ENCODE measurements at regions not wholly inside any gene's neighbourhood (a gene's known extent, or its start where the extent isn't known, plus 50 kb on each side); places are given as distances from the start of the nearest gene placed in this dataset.

GRCh38 chr7:15891151-15891881 is 204.8 kb upstream of the MEOX2 start:
- DNase-seq = no peak

- DNase-seq = no peak
These were observed 203.0 kb upstream of the MEOX2 start for GRCh38 chr7:15889507-15889906.

GRCh38 chr7:15888090-15888489 is 201.6 kb upstream of the MEOX2 start:
- no peak for DNase-seq

GRCh38 chr7:15886626-15887025 is 200.1 kb upstream of the MEOX2 start:
- DNase-seq = no peak

GRCh38 chr7:15885678-15886077 is 199.2 kb upstream of the MEOX2 start:
- no peak for DNase-seq

- DNase-seq = no peak
These were observed 188.3 kb upstream of the MEOX2 start for GRCh38 chr7:15874774-15875173.

- no peak for DNase-seq
These were observed 183.9 kb upstream of the MEOX2 start for GRCh38 chr7:15870347-15870746.

- no peak for DNase-seq
These were observed 181.0 kb upstream of the MEOX2 start for GRCh38 chr7:15867441-15867840.

GRCh38 chr7:15866753-15867152 is 180.3 kb upstream of the MEOX2 start:
- no peak for DNase-seq

GRCh38 chr7:15864626-15864991 is 178.1 kb upstream of the MEOX2 start:
- DNase-seq = no peak

GRCh38 chr7:15863951-15864625 is 177.6 kb upstream of the MEOX2 start:
- no peak for DNase-seq

GRCh38 chr7:15862781-15863165 is 176.3 kb upstream of the MEOX2 start:
- DNase-seq = no peak

- DNase-seq = no peak
These were observed 175.7 kb upstream of the MEOX2 start for GRCh38 chr7:15862016-15862780.

- DNase-seq = no peak
These were observed 173.9 kb upstream of the MEOX2 start for GRCh38 chr7:15860264-15860949.

GRCh38 chr7:15857026-15857425 is 170.5 kb upstream of the MEOX2 start:
- DNase-seq = no peak

- DNase-seq = no peak
These were observed 169.8 kb upstream of the MEOX2 start for GRCh38 chr7:15856311-15856710.

GRCh38 chr7:15855525-15856109 is 169.1 kb upstream of the MEOX2 start:
- no peak for DNase-seq

GRCh38 chr7:15854841-15855524 is 168.5 kb upstream of the MEOX2 start:
- no peak for DNase-seq

GRCh38 chr7:15853832-15854470 is 167.5 kb upstream of the MEOX2 start:
- DNase-seq = no peak

GRCh38 chr7:15851201-15851600 is 164.7 kb upstream of the MEOX2 start:
- DNase-seq = no peak

- no peak for DNase-seq
These were observed 162.4 kb upstream of the MEOX2 start for GRCh38 chr7:15848901-15849300.

GRCh38 chr7:15848362-15848761 is 161.9 kb upstream of the MEOX2 start:
- DNase-seq = no peak

Measured in NCI-H1930 (cell line).